ENCODE measurements at regions not wholly inside any gene's neighbourhood (a gene's known extent, or its start where the extent isn't known, plus 50 kb on each side); places are given as distances from the start of the nearest gene placed in this dataset.

- ChIA-PET POLR2A (no interaction called here), CTCF (ENCODE audit: unreplicated experiment) (no interaction called here)
- TF ChIP-seq EZH2phosphoT487 (IDR thresholded peaks at IDR 0.05; ENCODE audit: borderline replicate concordance, low read depth, low read length) = no peak
- no peak for TF ChIP-seq CTCF (conservative IDR thresholded peaks at IDR 0.05; ENCODE audit: low read length)
- no peaks in the 10 kb centered on the region for H3K4me1 ChIP-seq (ENCODE audit: insufficient read depth, low read length, poor library complexity, severe bottlenecking)
- no peak for DNase-seq (ENCODE audit: low spot score)
- H3K9me2 ChIP-seq (ENCODE audit: insufficient read depth, low read length) = no peaks in the 10 kb centered on the region
- no peak overlapping the region for H3K27ac ChIP-seq (ENCODE audit: low read depth, low read length, poor library complexity, severe bottlenecking)
- H3K9me3 ChIP-seq (ENCODE audit: low read length) = no peaks in the 10 kb centered on the region
- H4K20me1 ChIP-seq (ENCODE audit: insufficient read depth, low read length) = no peaks in the 10 kb centered on the region
- BruUV-seq (replicated peaks) = no TSS peak
- intact Hi-C loops (cut with micrococcal nuclease; ENCODE audit: unreplicated experiment) = no loop called here
- H3K4me2 ChIP-seq (ENCODE audit: low read length) = no peak overlapping the region
- no peaks in the 10 kb centered on the region for H3K36me3 ChIP-seq (ENCODE audit: insufficient read depth, low read length)
- no peaks in the 10 kb centered on the region for H3K79me2 ChIP-seq (ENCODE audit: insufficient read depth, low read depth, low read length)
- no peak overlapping the region for H3K4me3 ChIP-seq (ENCODE audit: low read depth, low read length, poor library complexity, severe bottlenecking)
- no peak overlapping the region for H2AFZ ChIP-seq (ENCODE audit: low read length)
Measured at GRCh38 chr16:6964679-6965078, 368.0 kb upstream of the RBFOX1 start.

GRCh38 chr16:6961704-6962103 is 370.9 kb upstream of the RBFOX1 start:
- Histone ChIP-seq H3K9me2 (ENCODE audit: insufficient read depth, low read length) (no peaks in the 10 kb centered on the region), H4K20me1 (ENCODE audit: insufficient read depth, low read length) (no peaks in the 10 kb centered on the region), H3K27ac (ENCODE audit: low read depth, low read length, poor library complexity, severe bottlenecking) (no peak overlapping the region), H3K9me3 (ENCODE audit: low read length) (no peaks in the 10 kb centered on the region), H3K4me3 (ENCODE audit: low read depth, low read length, poor library complexity, severe bottlenecking) (no peak overlapping the region), H2AFZ (ENCODE audit: low read length) (no peak overlapping the region), H3K79me2 (ENCODE audit: insufficient read depth, low read depth, low read length) (no peaks in the 10 kb centered on the region), H3K36me3 (ENCODE audit: insufficient read depth, low read length) (no peaks in the 10 kb centered on the region), H3K4me1 (ENCODE audit: insufficient read depth, low read length, poor library complexity, severe bottlenecking) (no peaks in the 10 kb centered on the region), H3K4me2 (ENCODE audit: low read length) (no peak overlapping the region)
- TF ChIP-seq CTCF (conservative IDR thresholded peaks at IDR 0.05; ENCODE audit: low read length) = no peak
- TF ChIP-seq EZH2phosphoT487 (IDR thresholded peaks at IDR 0.05; ENCODE audit: borderline replicate concordance, low read depth, low read length) = no peak
- intact Hi-C loops (cut with micrococcal nuclease; ENCODE audit: unreplicated experiment) = no loop called here
- no TSS peak for BruUV-seq (replicated peaks)
- CTCF ChIA-PET (ENCODE audit: unreplicated experiment) = no interaction called here
- POLR2A ChIA-PET = no interaction called here
- no peak for DNase-seq (ENCODE audit: low spot score)

- Histone ChIP-seq H3K36me3 (ENCODE audit: insufficient read depth, low read length) (no peaks in the 10 kb centered on the region), H3K9me2 (ENCODE audit: insufficient read depth, low read length) (no peaks in the 10 kb centered on the region), H4K20me1 (ENCODE audit: insufficient read depth, low read length) (no peaks in the 10 kb centered on the region), H3K79me2 (ENCODE audit: insufficient read depth, low read depth, low read length) (no peaks in the 10 kb centered on the region), H3K4me3 (ENCODE audit: low read depth, low read length, poor library complexity, severe bottlenecking) (no peak overlapping the region), H2AFZ (ENCODE audit: low read length) (no peak overlapping the region), H3K27ac (ENCODE audit: low read depth, low read length, poor library complexity, severe bottlenecking) (no peak overlapping the region), H3K4me2 (ENCODE audit: low read length) (no peak overlapping the region), H3K4me1 (ENCODE audit: insufficient read depth, low read length, poor library complexity, severe bottlenecking) (no peaks in the 10 kb centered on the region), H3K9me3 (ENCODE audit: low read length) (no peaks in the 10 kb centered on the region)
- TF ChIP-seq EZH2phosphoT487 (IDR thresholded peaks at IDR 0.05; ENCODE audit: borderline replicate concordance, low read depth, low read length) (no peak), CTCF (conservative IDR thresholded peaks at IDR 0.05; ENCODE audit: low read length) (no peak)
- no peak for DNase-seq (ENCODE audit: low spot score)
- POLR2A ChIA-PET = no interaction called here
- BruUV-seq (replicated peaks) = no TSS peak
- CTCF ChIA-PET (ENCODE audit: unreplicated experiment) = no interaction called here
- intact Hi-C loops (cut with micrococcal nuclease; ENCODE audit: unreplicated experiment) = no loop called here
Measured at GRCh38 chr16:6958184-6958583, 374.5 kb upstream of the RBFOX1 start.
